Liver (tissue), 8 donors: ENCODE measurements at regions not wholly inside any gene's neighbourhood (a gene's known extent, or its start where the extent isn't known, plus 50 kb on each side); places are given as distances from the start of the nearest gene placed in this dataset.

Experiments
- DNase-seq: peaks from one replicate; pipeline ENCODE4 v3.0.0-alpha.2; 2017; ENCODE audit warnings: low spot score
- H3K27ac ChIP-seq, 2 donors: one replicate each; pipeline ENCODE4 v1.7.0; 2013; ENCODE audit warnings: inconsistent platforms in 2 of 2, low read length in 2 of 2, control low read depth in 1 of 2, low read depth in 1 of 2, mild to moderate bottlenecking in 1 of 2
- H3K27me3 ChIP-seq, 4 donors: one replicate each; pipeline versions ENCODE4 v1.6.1 to v1.7.0; 2013; ENCODE audit warnings: low read length in 3 of 4, inconsistent platforms in 1 of 4, mild to moderate bottlenecking in 1 of 4, moderate library complexity in 1 of 4; ENCODE audit not compliant: control insufficient read depth in 4 of 4, insufficient read depth in 4 of 4
- H3K36me3 ChIP-seq, 4 donors: one replicate each; pipeline versions ENCODE4 v1.6.1 to v1.7.0; 2013; ENCODE audit warnings: low read length in 3 of 4, mild to moderate bottlenecking in 3 of 4, low read depth in 1 of 4, moderate library complexity in 1 of 4; ENCODE audit not compliant: control insufficient read depth in 4 of 4, insufficient read depth in 3 of 4
- H3K4me1 ChIP-seq, 4 donors: one replicate each; pipeline versions ENCODE4 v1.6.1 to v1.7.0; 2013; ENCODE audit warnings: low read length in 3 of 4, mild to moderate bottlenecking in 3 of 4, moderate library complexity in 1 of 4; ENCODE audit not compliant: control insufficient read depth in 4 of 4, insufficient read depth in 4 of 4
- H3K4me3 ChIP-seq, 3 donors: one replicate each; pipeline versions ENCODE4 v1.6.1 to v1.7.0; 2013; ENCODE audit warnings: low read length in 3 of 3, control low read depth in 1 of 3, low read depth in 1 of 3, mild to moderate bottlenecking in 1 of 3
- H3K9ac ChIP-seq, 2 donors: one replicate each; pipeline ENCODE4 v1.7.0; 2013; ENCODE audit warnings: low read length in 2 of 2, mild to moderate bottlenecking in 2 of 2, moderate library complexity in 2 of 2, control low read depth in 1 of 2, low read depth in 1 of 2
- H3K9me3 ChIP-seq, 4 donors: one replicate each; pipeline versions ENCODE4 v1.6.1 to v1.7.0; 2013; ENCODE audit warnings: low read length in 3 of 4; ENCODE audit not compliant: control insufficient read depth in 4 of 4
- CTCF ChIP-seq: fragments of 150-350 bp; IDR thresholded peaks from 2 replicates; pipeline ENCODE4 v1.5.1; 2017; ENCODE audit warnings: improper control_type of control experiment, low read depth, low read length; ENCODE audit not compliant: missing input control
- EGR1 ChIP-seq, 2 donors: IDR thresholded peaks; 2 replicates each; pipeline ENCODE4 v1.6.1; 2016 to 2018; ENCODE audit warnings: antibody characterized with exemption in 2 of 2, low read depth in 2 of 2
- FOXA1 ChIP-seq: IDR thresholded peaks from 2 replicates; pipeline ENCODE4 v1.6.1; 2016; ENCODE audit warnings: antibody characterized with exemption
- FOXA2 ChIP-seq: IDR thresholded peaks from 2 replicates; pipeline ENCODE4 v1.6.1; 2016; ENCODE audit warnings: antibody characterized with exemption
- GABPA ChIP-seq, 2 donors: IDR thresholded peaks in 1 of 2; conservative IDR thresholded peaks in 1 of 2; 2 replicates each; pipeline ENCODE4 v1.6.1; 2016; ENCODE audit warnings: antibody characterized with exemption in 2 of 2, mild to moderate bottlenecking in 1 of 2, moderate library complexity in 1 of 2
- HNF4A ChIP-seq, 2 donors: conservative IDR thresholded peaks; 2 replicates each; pipeline ENCODE4 v1.6.1; 2016; ENCODE audit warnings: antibody characterized with exemption in 2 of 2, mild to moderate bottlenecking in 2 of 2
- HNF4G ChIP-seq: IDR thresholded peaks from 2 replicates; pipeline ENCODE4 v1.6.1; 2016; ENCODE audit warnings: antibody characterized with exemption
- JUND ChIP-seq, 2 donors: IDR thresholded peaks; 2 replicates each; pipeline ENCODE4 v1.6.1; 2016; ENCODE audit warnings: antibody characterized with exemption in 2 of 2
- NR2F2 ChIP-seq: IDR thresholded peaks from 2 replicates; pipeline ENCODE4 v1.6.1; 2016; ENCODE audit warnings: antibody characterized with exemption
- RAD21 ChIP-seq, 2 donors: IDR thresholded peaks; 2 replicates each; pipeline ENCODE4 v1.6.1; 2016; ENCODE audit warnings: antibody characterized with exemption in 2 of 2, mild to moderate bottlenecking in 2 of 2
- RXRA ChIP-seq, 2 donors: IDR thresholded peaks; 2 replicates each; pipeline ENCODE4 v1.6.1; 2017 to 2018; ENCODE audit warnings: antibody characterized with exemption in 2 of 2, mild to moderate bottlenecking in 1 of 2
- SP1 ChIP-seq: IDR thresholded peaks from 2 replicates; pipeline ENCODE4 v1.6.1; 2018; ENCODE audit warnings: antibody characterized with exemption, mild to moderate bottlenecking
- TAF1 ChIP-seq: conservative IDR thresholded peaks from 2 replicates; pipeline ENCODE4 v1.6.1; 2016; ENCODE audit warnings: antibody characterized with exemption, mild to moderate bottlenecking
- YY1 ChIP-seq: IDR thresholded peaks from 2 replicates; pipeline ENCODE4 v1.6.1; 2016; ENCODE audit warnings: antibody characterized with exemption, mild to moderate bottlenecking
- ZBTB33 ChIP-seq: IDR thresholded peaks from 2 replicates; pipeline ENCODE4 v1.6.1; 2016; ENCODE audit warnings: antibody characterized with exemption
- WGBS: extraction: QIAGEN DNeasy Blood & Tissue Kit; methylation state at CpG from one replicate; pipeline ENCODE4 v1.1.7; 2013; 5-methylcytosine and 5-hydroxymethylcytosine counted together
- TF ChIP-seq, protein P1 (sequence below): IDR thresholded peaks from 2 replicates; pipeline ENCODE4 v1.6.1; 2016; ENCODE audit warnings: antibody characterized with exemption
- TF ChIP-seq, protein P2 (sequence below): IDR thresholded peaks from 2 replicates; pipeline ENCODE4 v1.6.1; 2016; ENCODE audit warnings: antibody characterized with exemption
- TF ChIP-seq, protein P3 (sequence below): IDR thresholded peaks from 2 replicates; pipeline ENCODE4 v1.6.1; 2016; ENCODE audit warnings: antibody characterized with exemption, mild to moderate bottlenecking
- donor health status: healthy.
- donor health status: healthy.
- donor health status: healthy.
- donor health status: healthy.
- donor health status: healthy.

DNA sequence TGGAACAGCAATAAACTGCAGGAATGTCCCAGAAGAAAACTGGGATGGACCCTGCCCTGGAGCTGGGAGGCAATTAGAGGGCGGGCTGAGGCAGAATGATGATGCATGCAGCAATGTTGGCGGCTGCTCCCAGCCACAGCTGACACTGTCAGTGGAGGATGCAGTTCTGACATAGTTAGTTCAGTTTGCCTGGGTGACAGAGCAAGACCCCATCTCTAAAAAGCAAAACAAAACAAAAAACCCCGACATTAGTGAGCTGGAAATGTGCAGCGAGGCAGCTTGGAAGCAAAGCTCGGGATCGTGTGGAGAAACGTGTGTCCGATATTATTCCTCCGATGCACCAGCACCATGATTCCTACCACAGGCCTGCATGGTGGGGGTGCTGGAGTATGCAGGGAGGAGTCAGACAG lies 110.1 kb upstream of the UQCRFS1 start (continued):
- TF ChIP-seq EGR1 (IDR thresholded peaks at IDR 0.05; ENCODE audit: low read depth in 2 of 2) (no peak), HNF4G (no peak), NR2F2 (no peak)

DNA sequence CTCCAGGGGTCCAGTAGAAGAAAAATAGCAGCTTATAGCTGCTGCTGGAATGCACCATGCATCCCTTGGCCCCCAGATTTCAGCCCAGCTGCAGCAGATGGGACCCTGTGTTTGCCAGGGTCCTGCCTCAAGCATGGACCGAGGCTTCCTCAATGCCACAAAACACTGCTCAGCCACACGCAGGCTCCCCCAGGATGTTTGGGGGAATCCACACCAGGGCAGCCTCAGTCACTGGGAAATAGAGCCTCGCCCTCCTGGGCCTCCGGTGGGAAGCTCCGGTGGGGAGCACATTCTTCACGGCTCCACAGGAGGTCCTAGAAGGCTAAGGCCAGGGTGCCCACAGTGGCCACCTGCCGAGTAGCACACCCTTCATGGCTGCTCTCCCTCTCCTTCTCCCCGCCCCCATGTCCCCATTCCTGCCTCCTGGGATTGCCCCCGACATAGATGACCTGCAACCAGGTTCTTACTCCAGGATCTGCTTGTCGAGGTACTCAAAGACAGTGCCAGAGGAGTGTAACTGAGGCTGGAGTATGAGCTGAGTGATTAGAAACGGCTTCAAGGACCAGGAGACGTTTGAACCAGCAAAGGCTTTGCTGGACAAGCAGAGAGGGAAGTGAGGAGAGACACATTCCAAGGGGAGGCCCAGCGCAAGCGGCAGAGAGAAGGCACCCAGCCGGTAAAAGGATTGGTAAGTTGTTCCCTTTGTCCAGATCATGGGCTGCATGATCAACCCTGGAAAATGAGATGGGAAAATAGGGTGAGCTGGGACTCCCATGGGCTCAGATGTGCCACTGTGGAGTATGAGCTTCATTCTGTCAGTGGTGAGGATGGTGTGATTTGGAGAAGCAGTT lies 110.7 kb upstream of the UQCRFS1 start:
- TF ChIP-seq FOXA1 (no peak), RAD21 (IDR thresholded peaks at IDR 0.05) (no peak), TAF1 (no peak), RXRA (IDR thresholded peaks at IDR 0.05) (no peak), HNF4A (conservative IDR thresholded peaks at IDR 0.05) (no peak), EGR1 (IDR thresholded peaks at IDR 0.05; ENCODE audit: low read depth in 2 of 2) (no peak), NR2F2 (no peak), ZBTB33 (no peak), FOXA2 (no peak), GABPA (IDR thresholded peaks at IDR 0.05 in 1 of 2, conservative IDR thresholded peaks at IDR 0.05 in 1 of 2) (no peak), SP1 (no peak), HNF4G (no peak), CTCF (no peak), YY1 (no peak), JUND (IDR thresholded peaks at IDR 0.05) (no peak)
- TF ChIP-seq, protein P1, sequence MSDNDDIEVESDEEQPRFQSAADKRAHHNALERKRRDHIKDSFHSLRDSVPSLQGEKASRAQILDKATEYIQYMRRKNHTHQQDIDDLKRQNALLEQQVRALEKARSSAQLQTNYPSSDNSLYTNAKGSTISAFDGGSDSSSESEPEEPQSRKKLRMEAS, result no peak
- TF ChIP-seq, protein P2, sequence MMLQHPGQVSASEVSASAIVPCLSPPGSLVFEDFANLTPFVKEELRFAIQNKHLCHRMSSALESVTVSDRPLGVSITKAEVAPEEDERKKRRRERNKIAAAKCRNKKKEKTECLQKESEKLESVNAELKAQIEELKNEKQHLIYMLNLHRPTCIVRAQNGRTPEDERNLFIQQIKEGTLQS, result no peak
- TF ChIP-seq, protein P3, sequence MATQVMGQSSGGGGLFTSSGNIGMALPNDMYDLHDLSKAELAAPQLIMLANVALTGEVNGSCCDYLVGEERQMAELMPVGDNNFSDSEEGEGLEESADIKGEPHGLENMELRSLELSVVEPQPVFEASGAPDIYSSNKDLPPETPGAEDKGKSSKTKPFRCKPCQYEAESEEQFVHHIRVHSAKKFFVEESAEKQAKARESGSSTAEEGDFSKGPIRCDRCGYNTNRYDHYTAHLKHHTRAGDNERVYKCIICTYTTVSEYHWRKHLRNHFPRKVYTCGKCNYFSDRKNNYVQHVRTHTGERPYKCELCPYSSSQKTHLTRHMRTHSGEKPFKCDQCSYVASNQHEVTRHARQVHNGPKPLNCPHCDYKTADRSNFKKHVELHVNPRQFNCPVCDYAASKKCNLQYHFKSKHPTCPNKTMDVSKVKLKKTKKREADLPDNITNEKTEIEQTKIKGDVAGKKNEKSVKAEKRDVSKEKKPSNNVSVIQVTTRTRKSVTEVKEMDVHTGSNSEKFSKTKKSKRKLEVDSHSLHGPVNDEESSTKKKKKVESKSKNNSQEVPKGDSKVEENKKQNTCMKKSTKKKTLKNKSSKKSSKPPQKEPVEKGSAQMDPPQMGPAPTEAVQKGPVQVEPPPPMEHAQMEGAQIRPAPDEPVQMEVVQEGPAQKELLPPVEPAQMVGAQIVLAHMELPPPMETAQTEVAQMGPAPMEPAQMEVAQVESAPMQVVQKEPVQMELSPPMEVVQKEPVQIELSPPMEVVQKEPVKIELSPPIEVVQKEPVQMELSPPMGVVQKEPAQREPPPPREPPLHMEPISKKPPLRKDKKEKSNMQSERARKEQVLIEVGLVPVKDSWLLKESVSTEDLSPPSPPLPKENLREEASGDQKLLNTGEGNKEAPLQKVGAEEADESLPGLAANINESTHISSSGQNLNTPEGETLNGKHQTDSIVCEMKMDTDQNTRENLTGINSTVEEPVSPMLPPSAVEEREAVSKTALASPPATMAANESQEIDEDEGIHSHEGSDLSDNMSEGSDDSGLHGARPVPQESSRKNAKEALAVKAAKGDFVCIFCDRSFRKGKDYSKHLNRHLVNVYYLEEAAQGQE, result no peak
- Histone ChIP-seq H3K9ac (no peak overlapping the region), H3K27me3 (peaks cover 0 to 6% (median 2%) of the 10 kb centered on the region in 4 donors), H3K36me3 (no peaks in the 10 kb centered on the region), H3K27ac (no peak overlapping the region), H3K4me3 (no peak overlapping the region), H3K9me3 (no peaks in the 10 kb centered on the region), H3K4me1 (no peaks in the 10 kb centered on the region)
- WGBS, result 67% methylated on average over 15 of the region's 15 CpGs
- peak; percentile 26 for DNase-seq
